Lower leg skin (tissue), 3 donors: ENCODE measurements at regions not wholly inside any gene's neighbourhood (a gene's known extent, or its start where the extent isn't known, plus 50 kb on each side); places are given as distances from the start of the nearest gene placed in this dataset.
"Not testable (repeated sequence)": the region's sequence is repeated elsewhere in the genome, so short reads cannot be mapped to it uniquely, and the experiment has no call there.

Experiments
- POLR2A ChIP-seq, 2 donors: fragments of 450-650 bp; IDR thresholded peaks; one replicate each; pipeline ENCODE4 v1.6.1; 2016 to 2017; ENCODE audit warnings: antibody characterized with exemption in 2 of 2, mild to moderate bottlenecking in 1 of 2, moderate library complexity in 1 of 2
- TF ChIP-seq, protein P1 (sequence below), 3 donors: fragments of 450-650 bp; IDR thresholded peaks; one replicate each; pipeline ENCODE4 v1.5.1; 2016; ENCODE audit warnings: antibody characterized with exemption in 3 of 3, mild to moderate bottlenecking in 3 of 3, moderate library complexity in 2 of 3

- TF ChIP-seq, protein P1, sequence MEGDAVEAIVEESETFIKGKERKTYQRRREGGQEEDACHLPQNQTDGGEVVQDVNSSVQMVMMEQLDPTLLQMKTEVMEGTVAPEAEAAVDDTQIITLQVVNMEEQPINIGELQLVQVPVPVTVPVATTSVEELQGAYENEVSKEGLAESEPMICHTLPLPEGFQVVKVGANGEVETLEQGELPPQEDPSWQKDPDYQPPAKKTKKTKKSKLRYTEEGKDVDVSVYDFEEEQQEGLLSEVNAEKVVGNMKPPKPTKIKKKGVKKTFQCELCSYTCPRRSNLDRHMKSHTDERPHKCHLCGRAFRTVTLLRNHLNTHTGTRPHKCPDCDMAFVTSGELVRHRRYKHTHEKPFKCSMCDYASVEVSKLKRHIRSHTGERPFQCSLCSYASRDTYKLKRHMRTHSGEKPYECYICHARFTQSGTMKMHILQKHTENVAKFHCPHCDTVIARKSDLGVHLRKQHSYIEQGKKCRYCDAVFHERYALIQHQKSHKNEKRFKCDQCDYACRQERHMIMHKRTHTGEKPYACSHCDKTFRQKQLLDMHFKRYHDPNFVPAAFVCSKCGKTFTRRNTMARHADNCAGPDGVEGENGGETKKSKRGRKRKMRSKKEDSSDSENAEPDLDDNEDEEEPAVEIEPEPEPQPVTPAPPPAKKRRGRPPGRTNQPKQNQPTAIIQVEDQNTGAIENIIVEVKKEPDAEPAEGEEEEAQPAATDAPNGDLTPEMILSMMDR (IDR thresholded peaks at IDR 0.05): not testable (repeated sequence)
- not testable (repeated sequence) for TF ChIP-seq POLR2A (IDR thresholded peaks at IDR 0.05)
Observed at GRCh38 chr17:62233822-62234481, 146.4 kb upstream of the EFCAB3 start.
